ENCODE measurements at regions not wholly inside any gene's neighbourhood (a gene's known extent, or its start where the extent isn't known, plus 50 kb on each side); places are given as distances from the start of the nearest gene placed in this dataset.

- Mint-ChIP-seq H3K9me3 (peaks cover 5 to 13% (median 9%) of the 10 kb centered on the region in 3 donors), H3K36me3 (no peaks in the 10 kb centered on the region), H3K4me3 (no peak overlapping the region), H3K27ac (no peak overlapping the region), H3K4me1 (no peaks in the 10 kb centered on the region), H3K27me3 (no peaks in the 10 kb centered on the region)
- no CpG with 5 or more reads among the region's 2 CpGs for WGBS (ENCODE audit: insufficient coverage)
- no peaks in the 10 kb centered on the region for H3K4me1 ChIP-seq (ENCODE audit: control insufficient read depth in 1 of 2, extremely low read depth in 1 of 2, insufficient read depth in 2 of 2, low read length in 2 of 2)
- DNase-seq, result no peak
- no peaks in the 10 kb centered on the region for H3K36me3 ChIP-seq (ENCODE audit: control insufficient read depth in 2 of 2, extremely low read depth in 1 of 2, insufficient read depth in 1 of 2, low read length in 1 of 2)
- POLR2A ChIA-PET, result no interaction called here
- no peak for ATAC-seq (replicated peaks in 1 of 4)
- H3K27ac ChIP-seq (ENCODE audit: low read length), result no peak overlapping the region
- no peaks in the 10 kb centered on the region for H3K27me3 ChIP-seq (replicated peaks in 1 of 2; ENCODE audit: control insufficient read depth in 2 of 2, extremely low read depth in 1 of 2, insufficient read depth in 2 of 2, low read length in 1 of 2)
- no peaks in the 10 kb centered on the region for H3K9me3 ChIP-seq
- CTCF ChIA-PET, result interaction anchor here in 1 of 2 donors (0.7 kb wide), 1 partner anchor 11 kb away, joined by 3 read pairs; no protein-coding TSS in a partner anchor
- H3K4me3 ChIP-seq (ENCODE audit: control insufficient read depth in 1 of 2, extremely low read depth in 1 of 2, low read length in 1 of 2), result no peak overlapping the region
Measured at GRCh38 chr2:142582317-142582716, 295.1 kb upstream of the KYNU start.

- no peaks in the 10 kb centered on the region for H3K9me3 ChIP-seq
- DNase-seq (no peak), ATAC-seq (replicated peaks in 1 of 4) (no peak)
- POLR2A ChIA-PET, result no interaction called here
- no peak overlapping the region for H3K27ac Mint-ChIP-seq
- H3K27me3 Mint-ChIP-seq, result no peaks in the 10 kb centered on the region
- H3K27me3 ChIP-seq (replicated peaks in 1 of 2; ENCODE audit: control insufficient read depth in 2 of 2, extremely low read depth in 1 of 2, insufficient read depth in 2 of 2, low read length in 1 of 2), result no peaks in the 10 kb centered on the region
- H3K36me3 ChIP-seq (ENCODE audit: control insufficient read depth in 2 of 2, extremely low read depth in 1 of 2, insufficient read depth in 1 of 2, low read length in 1 of 2), result no peaks in the 10 kb centered on the region
- no peaks in the 10 kb centered on the region for H3K36me3 Mint-ChIP-seq
- no CpG with 5 or more reads among the region's 1 CpG for WGBS (ENCODE audit: insufficient coverage)
- CTCF ChIA-PET, result no interaction called here
- H3K4me1 Mint-ChIP-seq, result no peaks in the 10 kb centered on the region
- peaks cover 5 to 13% (median 9%) of the 10 kb centered on the region in 3 donors for H3K9me3 Mint-ChIP-seq
- H3K4me3 Mint-ChIP-seq, result no peak overlapping the region
- no peak overlapping the region for H3K27ac ChIP-seq (ENCODE audit: low read length)
- no peaks in the 10 kb centered on the region for H3K4me1 ChIP-seq (ENCODE audit: control insufficient read depth in 1 of 2, extremely low read depth in 1 of 2, insufficient read depth in 2 of 2, low read length in 2 of 2)
- H3K4me3 ChIP-seq (ENCODE audit: control insufficient read depth in 1 of 2, extremely low read depth in 1 of 2, low read length in 1 of 2), result no peak overlapping the region
Measured at GRCh38 chr2:142581491-142581890, 296.0 kb upstream of the KYNU start.

GRCh38 chr2:142580691-142581090 is 296.8 kb upstream of the KYNU start:
- no CpG with 5 or more reads among the region's 5 CpGs for WGBS (ENCODE audit: insufficient coverage)
- no peak for DNase-seq
- H3K4me1 Mint-ChIP-seq, result no peaks in the 10 kb centered on the region

GRCh38 chr2:142575561-142575960 is 301.9 kb upstream of the KYNU start:
- CTCF ChIA-PET, result no interaction called here
- no CpG with 5 or more reads among the region's 1 CpG for WGBS (ENCODE audit: insufficient coverage)
- Mint-ChIP-seq H3K27ac (no peak overlapping the region), H3K4me3 (no peak overlapping the region), H3K4me1 (no peaks in the 10 kb centered on the region), H3K27me3 (no peaks in the 10 kb centered on the region), H3K9me3 (peaks cover 6 to 9% (median 6%) of the 10 kb centered on the region in 3 donors), H3K36me3 (no peaks in the 10 kb centered on the region)
- H3K4me1 ChIP-seq (ENCODE audit: control insufficient read depth in 1 of 2, extremely low read depth in 1 of 2, insufficient read depth in 2 of 2, low read length in 2 of 2), result no peaks in the 10 kb centered on the region
- H3K27me3 ChIP-seq (replicated peaks in 1 of 2; ENCODE audit: control insufficient read depth in 2 of 2, extremely low read depth in 1 of 2, insufficient read depth in 2 of 2, low read length in 1 of 2), result no peaks in the 10 kb centered on the region
- ATAC-seq (replicated peaks in 1 of 4) (no peak), DNase-seq (no peak)
- H3K4me3 ChIP-seq (ENCODE audit: control insufficient read depth in 1 of 2, extremely low read depth in 1 of 2, low read length in 1 of 2), result no peak overlapping the region
- no peaks in the 10 kb centered on the region for H3K9me3 ChIP-seq
- H3K36me3 ChIP-seq (ENCODE audit: control insufficient read depth in 2 of 2, extremely low read depth in 1 of 2, insufficient read depth in 1 of 2, low read length in 1 of 2), result no peaks in the 10 kb centered on the region
- H3K27ac ChIP-seq (ENCODE audit: low read length), result no peak overlapping the region
- POLR2A ChIA-PET, result no interaction called here

More at GRCh38 chr2:142580691-142581090, 296.8 kb upstream of the KYNU start:
- Mint-ChIP-seq H3K36me3 (no peaks in the 10 kb centered on the region), H3K27ac (no peak overlapping the region), H3K4me3 (no peak overlapping the region), H3K27me3 (no peaks in the 10 kb centered on the region), H3K9me3 (peaks cover 5 to 13% (median 9%) of the 10 kb centered on the region in 3 donors)
- H3K27me3 ChIP-seq (replicated peaks in 1 of 2; ENCODE audit: control insufficient read depth in 2 of 2, extremely low read depth in 1 of 2, insufficient read depth in 2 of 2, low read length in 1 of 2), result no peaks in the 10 kb centered on the region
- no peak overlapping the region for H3K27ac ChIP-seq (ENCODE audit: low read length)
- no peaks in the 10 kb centered on the region for H3K9me3 ChIP-seq
- POLR2A ChIA-PET, result no interaction called here
- H3K4me1 ChIP-seq (ENCODE audit: control insufficient read depth in 1 of 2, extremely low read depth in 1 of 2, insufficient read depth in 2 of 2, low read length in 2 of 2), result no peaks in the 10 kb centered on the region
- H3K36me3 ChIP-seq (ENCODE audit: control insufficient read depth in 2 of 2, extremely low read depth in 1 of 2, insufficient read depth in 1 of 2, low read length in 1 of 2), result no peaks in the 10 kb centered on the region
- CTCF ChIA-PET, result interaction anchor here in 1 of 2 donors (0.6 kb wide), 1 partner anchor 191 kb away, joined by 3 read pairs; no protein-coding TSS in a partner anchor
- H3K4me3 ChIP-seq (ENCODE audit: control insufficient read depth in 1 of 2, extremely low read depth in 1 of 2, low read length in 1 of 2), result no peak overlapping the region
- ATAC-seq (replicated peaks in 1 of 4), result no peak

GRCh38 chr2:142574388-142574787 is 303.1 kb upstream of the KYNU start:
- H3K4me1 Mint-ChIP-seq, result no peaks in the 10 kb centered on the region
- no peak overlapping the region for H3K4me3 Mint-ChIP-seq
- H3K9me3 Mint-ChIP-seq, result peaks cover 2 to 7% (median 6%) of the 10 kb centered on the region in 3 donors
- ChIA-PET CTCF (no interaction called here), POLR2A (no interaction called here)
- no peak overlapping the region for H3K4me3 ChIP-seq (ENCODE audit: control insufficient read depth in 1 of 2, extremely low read depth in 1 of 2, low read length in 1 of 2)
- H3K36me3 ChIP-seq (ENCODE audit: control insufficient read depth in 2 of 2, extremely low read depth in 1 of 2, insufficient read depth in 1 of 2, low read length in 1 of 2), result no peaks in the 10 kb centered on the region
- DNase-seq (no peak), ATAC-seq (replicated peaks in 1 of 4) (no peak)
- H3K27ac ChIP-seq (ENCODE audit: low read length), result no peak overlapping the region
- no peaks in the 10 kb centered on the region for H3K27me3 Mint-ChIP-seq
- H3K36me3 Mint-ChIP-seq, result no peaks in the 10 kb centered on the region
- no peaks in the 10 kb centered on the region for H3K4me1 ChIP-seq (ENCODE audit: control insufficient read depth in 1 of 2, extremely low read depth in 1 of 2, insufficient read depth in 2 of 2, low read length in 2 of 2)
- H3K9me3 ChIP-seq, result no peaks in the 10 kb centered on the region
- no peaks in the 10 kb centered on the region for H3K27me3 ChIP-seq (replicated peaks in 1 of 2; ENCODE audit: control insufficient read depth in 2 of 2, extremely low read depth in 1 of 2, insufficient read depth in 2 of 2, low read length in 1 of 2)
- H3K27ac Mint-ChIP-seq, result no peak overlapping the region

- no peak for DNase-seq
- H3K36me3 Mint-ChIP-seq, result no peaks in the 10 kb centered on the region
- no peak for ATAC-seq (replicated peaks in 1 of 4)
Measured at GRCh38 chr2:142572346-142573132, 304.9 kb upstream of the KYNU start.

More at GRCh38 chr2:142572346-142573132, 304.9 kb upstream of the KYNU start:
- Histone ChIP-seq H3K27ac (ENCODE audit: low read length) (no peak overlapping the region), H3K4me1 (ENCODE audit: control insufficient read depth in 1 of 2, extremely low read depth in 1 of 2, insufficient read depth in 2 of 2, low read length in 2 of 2) (no peaks in the 10 kb centered on the region), H3K27me3 (replicated peaks in 1 of 2; ENCODE audit: control insufficient read depth in 2 of 2, extremely low read depth in 1 of 2, insufficient read depth in 2 of 2, low read length in 1 of 2) (no peaks in the 10 kb centered on the region), H3K36me3 (ENCODE audit: control insufficient read depth in 2 of 2, extremely low read depth in 1 of 2, insufficient read depth in 1 of 2, low read length in 1 of 2) (no peaks in the 10 kb centered on the region), H3K9me3 (no peaks in the 10 kb centered on the region), H3K4me3 (ENCODE audit: control insufficient read depth in 1 of 2, extremely low read depth in 1 of 2, low read length in 1 of 2) (no peak overlapping the region)
- no peaks in the 10 kb centered on the region for H3K4me1 Mint-ChIP-seq
- no peaks in the 10 kb centered on the region for H3K27me3 Mint-ChIP-seq
- CTCF ChIA-PET, result no interaction called here
- POLR2A ChIA-PET, result no interaction called here
- H3K27ac Mint-ChIP-seq, result no peak overlapping the region
- H3K9me3 Mint-ChIP-seq, result peaks cover 2 to 7% (median 6%) of the 10 kb centered on the region in 3 donors
- WGBS (ENCODE audit: insufficient coverage), result no CpG with 5 or more reads among the region's 5 CpGs
- H3K4me3 Mint-ChIP-seq, result no peak overlapping the region

Measured in T-cell (primary cell).